ENCODE measurements at regions not wholly inside any gene's neighbourhood (a gene's known extent, or its start where the extent isn't known, plus 50 kb on each side); places are given as distances from the start of the nearest gene placed in this dataset.

GRCh38 chr4:178457286-178457685 is 1015.0 kb upstream of the AGA start:
- BruUV-seq (replicated peaks), result no TSS peak
- no peak overlapping the region for H3K4ac ChIP-seq (ENCODE audit: low read depth, low read length)
- H4K91ac ChIP-seq (ENCODE audit: insufficient read depth, low read depth, low read length), result no peak overlapping the region
- no peak overlapping the region for H2AFZ ChIP-seq (replicated peaks; ENCODE audit: low read length, poor library complexity)
- no peak overlapping the region for H2AK5ac ChIP-seq (ENCODE audit: low read depth, low read length)
- no peak for TF ChIP-seq MAZ (IDR thresholded peaks at IDR 0.05; ENCODE audit: borderline replicate concordance, low read depth, low read length)
- no peak for TF ChIP-seq SMC3 (IDR thresholded peaks at IDR 0.05; ENCODE audit: low read depth, low read length)
- no peak for TF ChIP-seq NFE2L2 (IDR thresholded peaks at IDR 0.05; ENCODE audit: low read depth, low read length)
- no peak for TF ChIP-seq CHD1 (IDR thresholded peaks at IDR 0.05; ENCODE audit: low read depth, low read length)
- no peak for TF ChIP-seq RAD21 (IDR thresholded peaks at IDR 0.05; ENCODE audit: low read length)
- dilution Hi-C loops (cut with HindIII; ENCODE audit: low sequenced_read_pairs, unreplicated experiment), result no loop called here
- ATAC-seq (ENCODE audit: low read depth) (no peak), DNase-seq (no peak)
- H3K27me3 ChIP-seq (ENCODE audit: control insufficient read depth, insufficient read depth, low read length), result no peaks in the 10 kb centered on the region
- in situ Hi-C loops (cut with MboI; ENCODE audit: low sequenced_read_pairs), result no loop called here
- no peaks in the 10 kb centered on the region for H3K36me3 ChIP-seq (ENCODE audit: control insufficient read depth, insufficient read depth, low read length)
- no peak overlapping the region for H3K56ac ChIP-seq (ENCODE audit: extremely low read depth, insufficient read depth, low read length)
- no peak overlapping the region for H3K4me2 ChIP-seq (ENCODE audit: low read depth, low read length)
- no peaks in the 10 kb centered on the region for H3K4me1 ChIP-seq (ENCODE audit: control insufficient read depth, insufficient read depth, low read length)
- ChIA-PET POLR2A (ENCODE audit: unreplicated experiment) (interaction anchor here (0.5 kb wide), 1 partner anchor 46 kb away, joined by 6 read pairs; no protein-coding TSS in a partner anchor), CTCF (no interaction called here)
- H2AK9ac ChIP-seq (replicated peaks; ENCODE audit: low read depth, low read length, poor library complexity), result no peak overlapping the region
- no peaks in the 10 kb centered on the region for H3K9me1 ChIP-seq (ENCODE audit: insufficient read depth, low read length)
- no peak overlapping the region for H3K14ac ChIP-seq (replicated peaks; ENCODE audit: low read depth, low read length)
- H3K23ac ChIP-seq (ENCODE audit: low read depth, low read length), result no peak overlapping the region
- no peak overlapping the region for H2BK15ac ChIP-seq (ENCODE audit: low read depth, low read length)
- peaks cover 5% of the 10 kb centered on the region for H3K9me3 ChIP-seq (ENCODE audit: control insufficient read depth, insufficient read depth, low read length)
- H3K79me1 ChIP-seq (ENCODE audit: low read depth in 1 of 2, low read length in 2 of 2), result no peaks in the 10 kb centered on the region
- H2BK5ac ChIP-seq (ENCODE audit: low read depth, low read length, poor library complexity, severe bottlenecking), result no peak overlapping the region
- no peak overlapping the region for H3K27ac ChIP-seq (ENCODE audit: insufficient read depth, low read length)
- no peak overlapping the region for H4K5ac ChIP-seq (ENCODE audit: low read depth, low read length)
- H2BK20ac ChIP-seq (ENCODE audit: low read depth, low read length), result no peak overlapping the region
- H3K9ac ChIP-seq (ENCODE audit: low read depth, low read length), result no peak overlapping the region
- intact Hi-C loops (cut with micrococcal nuclease), result no loop called here
- no peak overlapping the region for H3K18ac ChIP-seq (ENCODE audit: low read depth, low read length)
- no peak overlapping the region for H2BK120ac ChIP-seq (ENCODE audit: low read depth, low read length)
- no peak overlapping the region for H3K4me3 ChIP-seq (ENCODE audit: insufficient read depth, low read depth, low read length)
- H4K8ac ChIP-seq (ENCODE audit: low read depth in 2 of 2, low read length in 2 of 2), result no peak overlapping the region
- H4K20me1 ChIP-seq (ENCODE audit: insufficient read depth, low read length), result no peaks in the 10 kb centered on the region

Measured in IMR-90 (cell line).